Keratinocyte (primary cell): ENCODE measurements at regions not wholly inside any gene's neighbourhood (a gene's known extent, or its start where the extent isn't known, plus 50 kb on each side); places are given as distances from the start of the nearest gene placed in this dataset.

Source experiments
- EZH2 ChIP-seq: IDR thresholded peaks from one replicate; pipeline ENCODE4 v1.6.1; 2012; ENCODE audit warnings: inconsistent platforms, mild to moderate bottlenecking, low read length, moderate library complexity
- TF ChIP-seq, protein P1 (sequence below), 3 experiments: IDR thresholded peaks in 1 of 3; conservative IDR thresholded peaks in 1 of 3; optimal IDR thresholded peaks in 1 of 3; 2 replicates in 2 of 3; 3 replicates in 1 of 3; pipeline versions ENCODE3 to v1.5.1; 2011; ENCODE audit warnings: low read length in 3 of 3, mild to moderate bottlenecking in 3 of 3, moderate library complexity in 2 of 3, control low read depth in 1 of 3, inconsistent platforms in 1 of 3; ENCODE audit not compliant: insufficient read depth in 2 of 3; ENCODE audit errors: extremely low read depth in 1 of 3

DNA sequence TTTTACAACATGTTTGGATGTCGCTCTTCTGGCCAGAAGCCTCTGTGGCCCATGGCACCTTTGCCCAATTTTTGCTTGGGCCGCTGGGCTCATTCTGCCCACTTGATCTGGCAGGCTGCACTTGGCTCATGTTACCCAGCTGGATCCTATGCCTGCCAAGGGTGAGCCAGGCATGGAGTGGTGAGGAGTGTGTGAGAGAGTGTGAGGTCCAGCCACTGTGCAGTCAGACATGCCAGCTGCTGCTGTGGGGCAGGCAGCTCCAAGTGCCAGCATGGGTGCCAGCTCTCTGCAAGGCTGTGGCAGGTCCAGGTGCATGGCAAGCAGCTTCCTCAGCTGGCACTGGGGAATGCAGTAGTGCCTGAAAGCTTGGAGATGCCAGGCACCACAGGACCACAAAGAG is 71.0 kb downstream of the EBNA1BP2 start:
- TF ChIP-seq, protein P1, sequence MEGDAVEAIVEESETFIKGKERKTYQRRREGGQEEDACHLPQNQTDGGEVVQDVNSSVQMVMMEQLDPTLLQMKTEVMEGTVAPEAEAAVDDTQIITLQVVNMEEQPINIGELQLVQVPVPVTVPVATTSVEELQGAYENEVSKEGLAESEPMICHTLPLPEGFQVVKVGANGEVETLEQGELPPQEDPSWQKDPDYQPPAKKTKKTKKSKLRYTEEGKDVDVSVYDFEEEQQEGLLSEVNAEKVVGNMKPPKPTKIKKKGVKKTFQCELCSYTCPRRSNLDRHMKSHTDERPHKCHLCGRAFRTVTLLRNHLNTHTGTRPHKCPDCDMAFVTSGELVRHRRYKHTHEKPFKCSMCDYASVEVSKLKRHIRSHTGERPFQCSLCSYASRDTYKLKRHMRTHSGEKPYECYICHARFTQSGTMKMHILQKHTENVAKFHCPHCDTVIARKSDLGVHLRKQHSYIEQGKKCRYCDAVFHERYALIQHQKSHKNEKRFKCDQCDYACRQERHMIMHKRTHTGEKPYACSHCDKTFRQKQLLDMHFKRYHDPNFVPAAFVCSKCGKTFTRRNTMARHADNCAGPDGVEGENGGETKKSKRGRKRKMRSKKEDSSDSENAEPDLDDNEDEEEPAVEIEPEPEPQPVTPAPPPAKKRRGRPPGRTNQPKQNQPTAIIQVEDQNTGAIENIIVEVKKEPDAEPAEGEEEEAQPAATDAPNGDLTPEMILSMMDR (optimal IDR thresholded peaks at IDR 0.05 in 1 of 3, IDR thresholded peaks at IDR 0.05 in 1 of 3, conservative IDR thresholded peaks at IDR 0.05 in 1 of 3; ENCODE audit: extremely low read depth in 1 of 3, insufficient read depth in 2 of 3, low read length in 3 of 3): no peak
- no peak for TF ChIP-seq EZH2
